ENCODE measurements at regions not wholly inside any gene's neighbourhood (a gene's known extent, or its start where the extent isn't known, plus 50 kb on each side); places are given as distances from the start of the nearest gene placed in this dataset.

DNA sequence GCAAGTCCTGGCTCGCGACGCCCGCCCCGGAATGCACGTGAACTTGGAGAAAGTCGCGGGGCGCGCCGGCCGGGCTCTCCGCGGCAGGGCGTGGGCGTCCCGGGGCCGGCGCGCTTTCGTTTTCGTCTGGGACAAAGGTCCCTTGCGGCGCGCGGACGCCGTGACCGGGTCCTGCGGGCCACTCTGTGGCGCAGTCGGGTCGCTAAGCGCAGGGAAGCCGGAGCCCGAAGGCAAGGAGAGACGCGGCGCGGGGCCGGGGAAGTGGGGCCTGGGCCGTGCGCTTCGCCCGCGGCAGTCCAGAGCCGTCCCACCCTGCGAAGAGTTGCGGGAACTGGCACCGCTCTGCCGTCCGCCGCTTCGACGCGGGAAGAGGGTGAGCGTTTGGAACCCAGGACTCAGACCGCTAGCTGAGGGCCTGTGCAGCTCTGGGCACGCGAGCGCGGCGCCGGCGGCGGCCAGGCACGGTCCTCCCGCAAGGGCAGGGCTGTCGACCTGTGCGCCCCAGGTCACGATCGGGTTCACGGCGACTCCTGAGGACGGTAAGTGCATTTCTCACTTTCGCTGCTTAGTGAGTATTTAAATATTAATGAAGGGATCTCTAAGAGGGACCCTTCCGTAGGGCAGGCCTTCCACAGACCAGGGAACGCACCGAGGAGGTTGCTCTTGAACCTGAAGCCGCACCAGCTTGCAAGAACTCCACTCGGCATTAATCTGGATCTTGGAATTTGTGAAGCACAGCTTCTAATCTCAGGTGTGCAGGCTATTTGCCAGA is 78.0 kb upstream of the PPARA start:
- TF ChIP-seq, protein P1, sequence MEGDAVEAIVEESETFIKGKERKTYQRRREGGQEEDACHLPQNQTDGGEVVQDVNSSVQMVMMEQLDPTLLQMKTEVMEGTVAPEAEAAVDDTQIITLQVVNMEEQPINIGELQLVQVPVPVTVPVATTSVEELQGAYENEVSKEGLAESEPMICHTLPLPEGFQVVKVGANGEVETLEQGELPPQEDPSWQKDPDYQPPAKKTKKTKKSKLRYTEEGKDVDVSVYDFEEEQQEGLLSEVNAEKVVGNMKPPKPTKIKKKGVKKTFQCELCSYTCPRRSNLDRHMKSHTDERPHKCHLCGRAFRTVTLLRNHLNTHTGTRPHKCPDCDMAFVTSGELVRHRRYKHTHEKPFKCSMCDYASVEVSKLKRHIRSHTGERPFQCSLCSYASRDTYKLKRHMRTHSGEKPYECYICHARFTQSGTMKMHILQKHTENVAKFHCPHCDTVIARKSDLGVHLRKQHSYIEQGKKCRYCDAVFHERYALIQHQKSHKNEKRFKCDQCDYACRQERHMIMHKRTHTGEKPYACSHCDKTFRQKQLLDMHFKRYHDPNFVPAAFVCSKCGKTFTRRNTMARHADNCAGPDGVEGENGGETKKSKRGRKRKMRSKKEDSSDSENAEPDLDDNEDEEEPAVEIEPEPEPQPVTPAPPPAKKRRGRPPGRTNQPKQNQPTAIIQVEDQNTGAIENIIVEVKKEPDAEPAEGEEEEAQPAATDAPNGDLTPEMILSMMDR (IDR thresholded peaks at IDR 0.05): no peak
- TF ChIP-seq POLR2A (IDR thresholded peaks at IDR 0.05): no peak
